Mesenchymal stem cell (in vitro differentiated cells and primary cell): ENCODE measurements at regions not wholly inside any gene's neighbourhood (a gene's known extent, or its start where the extent isn't known, plus 50 kb on each side); places are given as distances from the start of the nearest gene placed in this dataset.

Source experiments
- DNase-seq: peaks from one replicate; pipeline ENCODE4 v3.0.0-alpha.2; 2013
- H2AFZ ChIP-seq: one replicate; pipeline ENCODE4 v1.6.1; 2013; ENCODE audit warnings: low read depth, mild to moderate bottlenecking, control low read depth, inconsistent platforms, low read length, moderate library complexity
- H2AK5ac ChIP-seq: 2 replicates; pipeline ENCODE4 v1.6.1; 2013; ENCODE audit warnings: low read length, moderate library complexity, mild to moderate bottlenecking, inconsistent platforms; ENCODE audit not compliant: severe bottlenecking
- H2BK120ac ChIP-seq: one replicate; pipeline ENCODE4 v1.6.1; 2013; ENCODE audit warnings: low read depth, mild to moderate bottlenecking, inconsistent platforms, low read length, moderate library complexity
- H2BK12ac ChIP-seq, 2 experiments: one replicate each; pipeline ENCODE4 v1.6.1; 2013; ENCODE audit warnings: inconsistent platforms in 2 of 2, low read length in 2 of 2, mild to moderate bottlenecking in 2 of 2, moderate library complexity in 2 of 2, control low read depth in 1 of 2
- H2BK15ac ChIP-seq: one replicate; pipeline ENCODE4 v1.6.1; 2013; ENCODE audit warnings: mild to moderate bottlenecking, low read depth, inconsistent platforms; ENCODE audit not compliant: poor library complexity, severe bottlenecking
- H2BK5ac ChIP-seq: 2 replicates; pipeline ENCODE4 v1.6.1; 2013; ENCODE audit warnings: low read depth, mild to moderate bottlenecking, low read length, control low read depth, inconsistent platforms; ENCODE audit not compliant: poor library complexity, severe bottlenecking
- H3K14ac ChIP-seq, 2 experiments: one replicate each; pipeline ENCODE4 v1.6.1; 2013; ENCODE audit warnings: inconsistent platforms in 2 of 2, low read length in 2 of 2, control low read depth in 1 of 2, mild to moderate bottlenecking in 1 of 2, moderate library complexity in 1 of 2
- H3K18ac ChIP-seq, 2 experiments: one replicate each; pipeline ENCODE4 v1.6.1; 2013; ENCODE audit warnings: inconsistent platforms in 2 of 2, low read length in 2 of 2, control low read depth in 1 of 2, low read depth in 1 of 2, mild to moderate bottlenecking in 1 of 2
- H3K23ac ChIP-seq, 2 experiments: one replicate each; pipeline ENCODE4 v1.6.1; 2013; ENCODE audit warnings: inconsistent platforms in 2 of 2, low read length in 2 of 2, mild to moderate bottlenecking in 2 of 2, moderate library complexity in 2 of 2, control low read depth in 1 of 2
- H3K27ac ChIP-seq: 2 replicates; pipeline ENCODE4 v1.5.1; 2013; ENCODE audit warnings: mild to moderate bottlenecking, moderate library complexity, low read length, control low read depth, inconsistent platforms; ENCODE audit not compliant: poor library complexity, severe bottlenecking
- H3K27me3 ChIP-seq, 2 experiments: 2 replicates each; pipeline versions ENCODE4 v1.6.1 to v1.7.0; 2013; ENCODE audit warnings: low read length in 2 of 2, mild to moderate bottlenecking in 2 of 2, moderate library complexity in 2 of 2, control low read depth in 1 of 2, inconsistent platforms in 1 of 2; ENCODE audit not compliant: control insufficient read depth in 1 of 2, insufficient read depth in 1 of 2
- H3K36me3 ChIP-seq, 2 experiments: 2 replicates each; pipeline versions ENCODE4 v1.6.1 to v1.7.0; 2013; ENCODE audit warnings: low read length in 2 of 2, control low read depth in 1 of 2, inconsistent platforms in 1 of 2, low read depth in 1 of 2, mild to moderate bottlenecking in 1 of 2; ENCODE audit not compliant: insufficient read depth in 2 of 2, control insufficient read depth in 1 of 2
- H3K4ac ChIP-seq, 2 experiments: one replicate each; pipeline ENCODE4 v1.6.1; 2013; ENCODE audit warnings: inconsistent platforms in 2 of 2, low read length in 2 of 2, mild to moderate bottlenecking in 2 of 2, moderate library complexity in 2 of 2, control low read depth in 1 of 2, low read depth in 1 of 2
- H3K4me1 ChIP-seq: 2 replicates; pipeline ENCODE4 v1.6.1; 2013; ENCODE audit warnings: low read depth, low read length, control low read depth; ENCODE audit not compliant: control insufficient read depth, insufficient read depth
- H3K4me2 ChIP-seq: 2 replicates; pipeline ENCODE4 v1.6.1; 2013; ENCODE audit warnings: low read length, mild to moderate bottlenecking, inconsistent platforms; ENCODE audit not compliant: poor library complexity, severe bottlenecking
- H3K4me3 ChIP-seq, 2 experiments: 2 replicates each; pipeline versions ENCODE4 v1.5.1 to v1.7.0; 2013; ENCODE audit warnings: low read length in 2 of 2, mild to moderate bottlenecking in 2 of 2, control low read depth in 1 of 2, low read depth in 1 of 2; ENCODE audit not compliant: insufficient read depth in 1 of 2
- H3K79me1 ChIP-seq: replicated peaks from 2 replicates; pipeline ENCODE4 v1.6.1; 2013; ENCODE audit warnings: mild to moderate bottlenecking, control low read depth, low read length, inconsistent platforms; ENCODE audit not compliant: poor library complexity, severe bottlenecking
- H3K9ac ChIP-seq: 2 replicates; pipeline ENCODE4 v1.7.0; 2013; ENCODE audit warnings: mild to moderate bottlenecking, low read length, moderate library complexity
- H3K9me3 ChIP-seq: 2 replicates; pipeline ENCODE4 v1.7.0; 2013; ENCODE audit warnings: mild to moderate bottlenecking, low read length; ENCODE audit not compliant: control insufficient read depth
- H4K8ac ChIP-seq: one replicate; pipeline ENCODE4 v1.6.1; 2013; ENCODE audit warnings: inconsistent platforms, mild to moderate bottlenecking, low read length, moderate library complexity
- H4K91ac ChIP-seq: one replicate; pipeline ENCODE4 v1.6.1; 2013; ENCODE audit warnings: mild to moderate bottlenecking, low read length, inconsistent platforms
- WGBS: methylation state at CpG from one replicate; pipeline ENCODE4 v1.1.7; 2013; ENCODE audit warnings: mixed read lengths; 5-methylcytosine and 5-hydroxymethylcytosine counted together

GRCh38 chrX:85501349-85501748, 121.9 kb upstream of the POF1B start:
- Histone ChIP-seq H3K18ac (no peak overlapping the region), H3K4me3 (no peak overlapping the region), H2AFZ (no peak overlapping the region), H2AK5ac (no peak overlapping the region), H4K91ac (no peak overlapping the region), H3K9me3 (no peaks in the 10 kb centered on the region), H3K27me3 (no peaks in the 10 kb centered on the region), H3K36me3 (no peaks in the 10 kb centered on the region), H2BK5ac (no peak overlapping the region), H3K4me2 (no peak overlapping the region), H3K23ac (no peak overlapping the region), H3K79me1 (no peaks in the 10 kb centered on the region), H3K27ac (no peak overlapping the region), H2BK15ac (no peak overlapping the region), H3K4me1 (no peaks in the 10 kb centered on the region), H3K9ac (no peak overlapping the region), H3K14ac (no peak overlapping the region), H3K4ac (no peak overlapping the region), H2BK120ac (no peak overlapping the region), H4K8ac (no peak overlapping the region), H2BK12ac (no peak overlapping the region)
- DNase-seq: no peak
- no CpG with 5 or more reads among the region's 3 CpGs for WGBS

GRCh38 chrX:85499400-85499799, 119.9 kb upstream of the POF1B start:
- H2AK5ac ChIP-seq: no peak overlapping the region

GRCh38 chrX:85493821-85494220, 114.4 kb upstream of the POF1B start:
- Histone ChIP-seq H3K23ac (no peak overlapping the region), H3K27ac (no peak overlapping the region), H4K8ac (no peak overlapping the region), H4K91ac (no peak overlapping the region), H3K36me3 (no peaks in the 10 kb centered on the region), H2BK5ac (no peak overlapping the region), H2BK120ac (no peak overlapping the region), H3K9ac (no peak overlapping the region), H3K79me1 (no peaks in the 10 kb centered on the region), H3K4me2 (no peak overlapping the region), H3K27me3 (no peaks in the 10 kb centered on the region), H3K14ac (no peak overlapping the region), H2BK12ac (no peak overlapping the region), H3K4me1 (no peaks in the 10 kb centered on the region), H3K18ac (no peak overlapping the region), H2BK15ac (no peak overlapping the region), H3K4me3 (no peak overlapping the region), H3K9me3 (no peaks in the 10 kb centered on the region), H3K4ac (no peak overlapping the region), H2AK5ac (no peak overlapping the region), H2AFZ (no peak overlapping the region)
- WGBS: 88% methylated on average over 1 of the region's 3 CpGs
- DNase-seq: no peak

More at GRCh38 chrX:85499400-85499799, 119.9 kb upstream of the POF1B start:
- Histone ChIP-seq H4K91ac (no peak overlapping the region), H2BK120ac (no peak overlapping the region), H3K23ac (no peak overlapping the region), H3K14ac (no peak overlapping the region), H3K4me1 (no peaks in the 10 kb centered on the region), H2BK15ac (no peak overlapping the region), H3K79me1 (no peaks in the 10 kb centered on the region), H3K4me2 (no peak overlapping the region), H3K9me3 (no peaks in the 10 kb centered on the region), H3K9ac (no peak overlapping the region), H3K27ac (no peak overlapping the region), H2BK12ac (no peak overlapping the region), H2AFZ (no peak overlapping the region), H3K36me3 (no peaks in the 10 kb centered on the region), H3K27me3 (no peaks in the 10 kb centered on the region), H3K18ac (no peak overlapping the region), H3K4me3 (no peak overlapping the region), H4K8ac (no peak overlapping the region), H3K4ac (no peak overlapping the region), H2BK5ac (no peak overlapping the region)
- no peak for DNase-seq
- no CpG with 5 or more reads among the region's 1 CpG for WGBS

GRCh38 chrX:85454295-85454694, 74.8 kb upstream of the POF1B start:
- Histone ChIP-seq H3K36me3 (no peaks in the 10 kb centered on the region), H3K4me3 (no peak overlapping the region), H4K8ac (no peak overlapping the region), H4K91ac (no peak overlapping the region), H3K4me1 (no peaks in the 10 kb centered on the region), H3K27me3 (no peaks in the 10 kb centered on the region), H3K27ac (no peak overlapping the region), H3K4me2 (no peak overlapping the region), H3K9ac (no peak overlapping the region), H2BK5ac (no peak overlapping the region), H3K23ac (no peak overlapping the region), H3K4ac (no peak overlapping the region), H3K9me3 (no peaks in the 10 kb centered on the region), H3K79me1 (no peaks in the 10 kb centered on the region), H2AFZ (no peak overlapping the region), H2BK15ac (no peak overlapping the region), H3K18ac (no peak overlapping the region), H2BK120ac (no peak overlapping the region), H2AK5ac (no peak overlapping the region), H3K14ac (no peak overlapping the region), H2BK12ac (no peak overlapping the region)
- DNase-seq: no peak
